Ovary (tissue), 7 donors: ENCODE measurements at regions not wholly inside any gene's neighbourhood (a gene's known extent, or its start where the extent isn't known, plus 50 kb on each side); places are given as distances from the start of the nearest gene placed in this dataset.
"Not testable (repeated sequence)": the region's sequence is repeated elsewhere in the genome, so short reads cannot be mapped to it uniquely, and the experiment has no call there.

ENCODE experiments used
- DNase-seq, 5 donors: peaks; one replicate each; pipeline ENCODE4 v3.0.0-alpha.2; 2019 to 2020
- H3K27ac ChIP-seq, 2 donors: fragments of 200-600 bp; one replicate each; pipeline versions ENCODE4 v1.5.1 to v1.8.0; 2019 to 2022
- H3K27me3 ChIP-seq: fragments of 200-600 bp; one replicate; pipeline ENCODE4 v1.8.0; 2022
- H3K36me3 ChIP-seq: fragments of 200-600 bp; sonication (generic); one replicate; pipeline ENCODE4 v1.5.1; 2019
- H3K4me1 ChIP-seq: one replicate; pipeline ENCODE4 v1.8.1; 2013; ENCODE audit warnings: mild to moderate bottlenecking, moderate library complexity; ENCODE audit not compliant: insufficient read depth
- H3K4me3 ChIP-seq: fragments of 200-600 bp; sonication (generic); one replicate; pipeline ENCODE4 v1.5.1; 2017
- H3K9me3 ChIP-seq, 2 donors: fragments of 200-600 bp in 1 of 2; sonication (generic) in 1 of 2; one replicate each; pipeline versions ENCODE4 v1.5.1 to v1.8.1; 2013 to 2019; ENCODE audit warnings: mild to moderate bottlenecking in 1 of 2, moderate library complexity in 1 of 2
- WGBS, 3 donors: extraction: QIAGEN DNeasy Blood & Tissue Kit in 1 of 3; methylation state at CpG; one replicate each; pipeline versions ENCODE4 v1.1.5 to v1.1.7; 2013 to 2017; 5-methylcytosine and 5-hydroxymethylcytosine counted together
- intact Hi-C, 4 donors: fragments of 100-400 bp; cut with DNase I; formaldehyde crosslinking; loops; one replicate each; pipeline versions ENCODE4 v1.11.0 to v1.15.1; 2022 to 2023
- donor health status: DM: no; HTN: no; CAD: no; lungs with moderate emphysema.
- donor health status: DM: no; HTN: no; CAD: no.
- donor health status: Bipolar disorder and iron deficiency.
- donor health status: DM: no; HTN: no; CAD: no.
- donor health status: DM: yes; HTN: yes; CAD: no.

DNA sequence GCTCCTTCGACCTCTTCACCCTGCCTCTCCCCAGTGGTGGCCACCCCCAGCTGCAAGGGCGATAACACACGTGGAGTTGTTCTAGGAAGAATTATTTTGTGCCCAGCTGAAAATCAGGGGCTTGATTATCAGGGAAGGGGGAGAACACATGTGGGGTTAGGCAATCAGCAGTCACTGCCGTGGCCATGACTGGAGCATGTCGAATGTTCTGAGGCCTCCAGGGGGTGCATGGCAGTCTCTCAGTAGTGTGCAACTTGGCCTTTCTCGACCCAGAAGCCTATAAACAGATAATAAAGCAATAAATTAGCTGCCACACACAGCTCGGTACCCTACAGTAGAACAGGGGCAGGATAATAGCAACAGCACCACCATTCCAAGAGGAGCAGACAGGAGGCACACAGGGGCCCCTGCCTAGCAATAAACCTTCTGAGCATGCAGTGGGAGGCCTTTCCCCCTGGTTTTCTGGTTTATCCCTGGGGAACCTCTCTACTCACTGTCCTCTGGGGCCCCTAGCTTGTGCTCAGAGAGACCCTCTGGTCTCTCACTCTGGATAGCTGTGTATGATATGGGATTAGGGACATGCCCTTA, 308.2 kb upstream of the PLGLB2 start:
- H3K27ac ChIP-seq, H3K4me3 ChIP-seq, H3K9me3 ChIP-seq, H3K36me3 ChIP-seq, H3K27me3 ChIP-seq, DNase-seq, H3K4me1 ChIP-seq, intact Hi-C loops: not testable (repeated sequence)
- 68% methylated on average over 7 of the region's 7 CpGs for WGBS, 3 donors

DNA sequence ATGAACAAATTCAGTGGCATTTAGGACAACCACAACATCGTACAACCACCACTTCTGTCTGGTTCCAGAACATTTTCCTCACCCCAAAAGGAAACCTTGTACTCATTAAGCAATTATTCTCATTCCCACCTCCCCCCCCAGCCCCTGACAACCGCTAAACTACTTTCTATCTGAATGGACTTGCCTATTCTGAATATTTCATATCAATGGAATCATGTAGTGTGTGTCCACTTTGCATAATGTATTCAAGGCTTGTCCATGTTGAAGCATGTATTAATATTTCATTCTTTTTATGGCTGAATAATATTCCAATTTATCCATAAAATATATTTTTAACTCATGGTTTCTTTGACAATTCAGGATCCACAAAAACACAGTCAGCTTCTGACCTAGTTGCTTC, 307.2 kb upstream of the PLGLB2 start:
- H3K36me3 ChIP-seq, DNase-seq, H3K4me3 ChIP-seq, H3K27ac ChIP-seq, H3K9me3 ChIP-seq, intact Hi-C loops, H3K27me3 ChIP-seq, H3K4me1 ChIP-seq: not testable (repeated sequence)
- 92 to 98% (median 96%) methylated on average over 2 of the region's 2 CpGs for WGBS, 3 donors

DNA sequence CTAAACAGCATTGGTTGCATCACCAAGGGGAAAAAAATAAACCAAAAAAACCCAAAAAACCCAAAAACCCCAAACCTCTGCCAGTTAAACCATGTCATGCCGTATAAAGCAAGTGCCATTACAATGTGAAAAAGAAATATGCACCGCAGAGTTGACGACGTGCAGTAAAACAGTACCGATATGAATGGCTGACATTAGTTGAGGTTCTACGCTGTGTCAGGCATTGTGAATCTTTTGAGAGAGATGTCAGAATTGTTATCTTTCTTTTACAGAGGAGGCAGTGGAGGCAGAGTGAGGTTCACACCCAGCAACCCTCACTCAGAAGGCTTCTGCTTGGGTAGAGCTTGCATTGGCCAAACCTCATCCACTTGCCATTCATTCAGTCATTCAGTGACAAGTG, 306.5 kb upstream of the PLGLB2 start:
- 90 to 94% (median 90%) methylated on average over 6 of the region's 6 CpGs for WGBS, 3 donors
- DNase-seq, H3K36me3 ChIP-seq, intact Hi-C loops, H3K4me1 ChIP-seq, H3K4me3 ChIP-seq, H3K27ac ChIP-seq, H3K27me3 ChIP-seq, H3K9me3 ChIP-seq: not testable (repeated sequence)

DNA sequence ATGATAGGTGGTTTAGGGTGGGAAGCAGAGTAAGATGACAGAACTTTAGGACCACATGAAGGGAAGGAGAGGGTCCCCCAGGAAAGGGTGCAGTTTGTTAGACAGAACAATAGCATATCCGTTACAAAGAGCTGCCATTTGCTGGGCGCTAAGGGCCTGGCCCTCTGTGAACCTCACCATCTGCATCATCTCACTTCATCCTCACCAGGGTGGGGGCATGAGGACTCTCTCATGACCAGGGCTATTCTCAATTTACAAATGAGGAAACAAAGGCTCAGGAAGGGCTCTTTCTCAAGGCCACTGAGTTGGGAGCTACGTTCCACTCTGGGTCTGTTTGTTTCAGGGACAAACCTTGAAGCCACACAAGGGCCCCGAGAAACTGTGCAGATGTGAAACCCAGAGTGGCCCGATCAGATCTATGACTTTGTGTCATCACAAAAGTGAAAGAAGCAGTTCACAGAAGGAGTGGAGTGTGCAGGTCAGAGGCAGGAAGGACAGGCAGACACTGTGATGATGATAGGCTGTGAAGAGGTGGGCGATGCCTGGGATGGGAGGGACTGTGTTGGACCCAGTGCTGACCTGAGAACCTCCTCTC, 304.8 kb upstream of the PLGLB2 start:
- intact Hi-C loops, DNase-seq, H3K9me3 ChIP-seq, H3K27me3 ChIP-seq, H3K27ac ChIP-seq, H3K4me1 ChIP-seq, H3K36me3 ChIP-seq, H3K4me3 ChIP-seq: not testable (repeated sequence)
- 77 to 91% (median 77%) methylated on average over 5 of the region's 6 CpGs for WGBS, 3 donors

DNA sequence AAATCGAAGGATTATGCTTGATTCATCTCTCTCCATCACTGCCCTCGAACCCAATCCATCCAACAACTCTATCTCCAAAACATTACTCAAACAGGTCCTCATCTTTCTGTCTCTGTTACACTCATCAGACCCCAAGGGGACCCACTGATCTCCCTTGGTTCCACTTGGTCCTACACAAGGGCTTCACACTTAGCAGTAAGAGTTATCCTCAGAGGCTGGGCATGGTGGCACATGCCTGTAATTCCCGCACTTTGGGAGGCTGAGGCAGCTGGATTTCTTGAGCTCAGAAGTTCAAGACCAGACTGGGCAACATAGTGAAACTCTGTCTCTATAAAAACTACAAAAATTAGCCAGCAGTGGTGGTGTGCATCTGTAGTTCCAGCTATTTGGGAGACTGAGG, 302.9 kb upstream of the PLGLB2 start:
- intact Hi-C loops, H3K9me3 ChIP-seq, H3K27me3 ChIP-seq, H3K36me3 ChIP-seq, H3K27ac ChIP-seq, H3K4me1 ChIP-seq, DNase-seq, H3K4me3 ChIP-seq: not testable (repeated sequence)
- WGBS, 3 donors = 71 to 84% (median 81%) methylated on average over 3 of the region's 3 CpGs

DNA sequence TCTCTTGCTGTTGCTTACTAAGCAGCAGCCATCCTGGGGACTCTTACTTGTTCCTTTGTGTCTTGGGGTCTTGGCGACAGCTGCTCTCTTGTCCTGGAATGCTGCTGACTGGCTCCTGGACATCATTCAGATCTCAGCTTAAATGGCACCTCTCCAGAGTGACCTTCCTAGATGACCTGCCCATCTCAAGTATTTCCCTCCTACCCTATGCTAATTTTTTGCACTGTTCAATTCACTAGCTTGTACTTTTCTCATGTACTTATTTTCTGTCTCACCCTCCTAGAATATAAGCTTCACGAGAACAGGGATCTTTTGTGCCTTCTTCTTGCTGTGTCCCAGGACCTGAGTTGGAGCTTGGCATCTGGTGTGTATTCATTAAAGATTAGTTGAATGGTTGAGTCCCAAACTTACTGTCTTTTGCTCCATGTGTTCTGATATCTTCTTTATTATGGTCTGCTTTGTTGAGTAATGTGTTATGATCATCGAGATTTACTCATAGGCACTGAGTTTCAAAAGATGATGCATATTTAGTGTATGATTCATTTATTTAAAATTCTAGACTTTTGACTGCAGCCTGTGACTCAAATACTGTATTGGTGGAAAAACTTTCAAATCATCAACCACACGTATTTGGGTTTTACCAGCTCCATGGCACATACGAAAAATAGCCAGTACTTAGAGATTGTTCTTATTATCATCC, 302.1 kb upstream of the PLGLB2 start:
- not testable (repeated sequence) for H3K4me3 ChIP-seq
- WGBS, 3 donors = 25 to 63% (median 43%) methylated on average over 2 to 3 of the region's 5 CpGs

DNA sequence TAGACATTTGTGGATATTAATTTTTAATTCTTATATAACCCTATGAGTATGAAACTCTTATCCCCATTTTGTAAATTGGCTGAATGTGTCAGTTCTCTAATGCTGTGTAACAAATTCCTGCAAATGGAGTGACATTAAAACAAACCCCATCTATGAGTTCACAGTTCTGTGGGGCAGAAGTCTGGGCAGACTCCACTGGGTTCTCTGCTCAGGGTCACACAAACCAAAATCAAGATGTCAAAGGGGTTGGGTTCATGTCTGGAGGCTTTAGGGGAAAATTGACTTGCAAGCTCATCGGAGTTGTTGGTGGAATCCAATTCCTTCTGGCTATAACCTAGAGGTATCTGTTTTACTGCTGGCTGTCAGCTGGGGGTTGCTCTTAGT, 301.6 kb upstream of the PLGLB2 start:
- not testable (repeated sequence) for DNase-seq

More for the DNA sequence above, 302.1 kb upstream of the PLGLB2 start:
- DNase-seq, H3K4me1 ChIP-seq, H3K27me3 ChIP-seq, H3K27ac ChIP-seq, intact Hi-C loops, H3K9me3 ChIP-seq, H3K36me3 ChIP-seq: not testable (repeated sequence)

DNA sequence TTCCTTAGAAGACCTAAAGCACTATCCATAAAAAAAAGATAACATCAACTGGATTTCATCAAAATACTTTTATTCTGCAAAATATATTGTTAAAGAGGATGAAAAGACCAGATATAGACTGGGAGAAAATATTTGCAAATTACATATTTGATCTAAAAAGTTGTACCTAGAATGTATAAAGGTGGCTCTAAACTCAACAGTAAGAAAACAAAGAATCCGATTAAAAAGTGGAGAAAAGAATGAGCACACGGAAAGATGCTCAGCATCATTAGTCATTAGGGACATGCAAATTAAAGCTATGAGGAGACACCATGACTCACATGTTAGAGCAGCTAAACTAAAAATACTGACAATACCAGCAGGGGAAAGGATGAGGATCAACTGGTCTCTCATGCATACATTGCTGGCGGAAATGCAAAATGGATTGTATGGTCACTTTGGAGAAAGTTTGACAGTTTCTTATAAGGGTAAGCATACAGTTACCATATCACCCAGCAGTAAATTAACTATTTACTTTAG, 298.4 kb upstream of the PLGLB2 start:
- intact Hi-C loops, H3K4me3 ChIP-seq, H3K9me3 ChIP-seq, H3K4me1 ChIP-seq, H3K27ac ChIP-seq, H3K27me3 ChIP-seq, H3K36me3 ChIP-seq, DNase-seq: not testable (repeated sequence)
- WGBS, 3 donors = 71 to 79% (median 78%) methylated on average over 2 of the region's 3 CpGs

More for the DNA sequence above, 301.6 kb upstream of the PLGLB2 start:
- H3K9me3 ChIP-seq, H3K36me3 ChIP-seq, H3K4me1 ChIP-seq, intact Hi-C loops, H3K27ac ChIP-seq, H3K4me3 ChIP-seq, H3K27me3 ChIP-seq: not testable (repeated sequence)
- WGBS, 3 donors = 63% methylated on average over 1 of the region's 1 CpG; no CpG with 5 or more reads in 2 of the 3 donors

DNA sequence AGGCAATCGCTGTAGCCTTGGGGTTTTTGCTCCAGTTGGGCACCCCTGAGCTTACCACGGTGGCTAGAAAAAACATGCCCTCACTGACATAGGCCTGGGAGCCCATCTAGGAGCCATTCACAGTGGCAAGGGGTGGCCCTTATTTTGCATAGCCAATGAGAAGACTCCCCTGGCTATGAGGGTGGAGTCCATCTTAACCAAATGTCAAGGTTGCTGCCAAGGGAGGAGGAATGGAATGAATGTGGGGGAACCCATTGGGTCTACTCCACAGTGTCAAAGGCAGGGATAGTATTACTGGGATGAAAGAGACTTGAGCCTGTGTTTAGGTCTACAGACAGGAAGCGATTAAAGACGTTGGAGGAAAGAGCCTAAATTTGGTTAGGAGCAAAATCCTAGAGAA, 295.7 kb upstream of the PLGLB2 start:
- H3K9me3 ChIP-seq, DNase-seq, H3K27me3 ChIP-seq, H3K4me1 ChIP-seq, H3K36me3 ChIP-seq, intact Hi-C loops, H3K27ac ChIP-seq, H3K4me3 ChIP-seq: not testable (repeated sequence)
- WGBS, 3 donors = 70 to 78% (median 73%) methylated on average over 4 of the region's 4 CpGs

DNA sequence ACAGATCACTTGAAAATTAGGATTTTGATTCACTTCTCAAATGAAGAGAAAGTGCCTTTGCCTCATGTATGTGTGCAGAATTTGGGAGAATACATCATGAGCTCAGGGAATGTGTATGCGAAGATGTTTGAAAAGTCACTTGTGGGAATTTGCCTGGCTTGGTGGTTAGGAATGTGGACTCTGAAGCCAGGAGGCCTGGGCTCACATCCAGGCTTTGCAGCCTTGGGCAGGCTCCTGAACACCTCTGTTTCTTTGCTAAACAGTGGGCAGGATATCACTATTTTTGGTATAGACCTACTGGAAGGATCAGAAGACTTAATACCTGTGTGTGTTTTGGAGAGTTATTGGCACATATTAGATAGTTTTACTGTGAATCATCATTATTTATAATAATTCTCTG, 295.0 kb upstream of the PLGLB2 start:
- DNase-seq = peak in 1 of 5 donors; percentile 26
- H3K36me3 ChIP-seq, H3K27me3 ChIP-seq, H3K4me1 ChIP-seq, H3K27ac ChIP-seq, intact Hi-C loops, H3K9me3 ChIP-seq, H3K4me3 ChIP-seq: not testable (repeated sequence)
- WGBS, 3 donors = 0 to 14% (median 8%) methylated on average over 1 of the region's 1 CpG

DNA sequence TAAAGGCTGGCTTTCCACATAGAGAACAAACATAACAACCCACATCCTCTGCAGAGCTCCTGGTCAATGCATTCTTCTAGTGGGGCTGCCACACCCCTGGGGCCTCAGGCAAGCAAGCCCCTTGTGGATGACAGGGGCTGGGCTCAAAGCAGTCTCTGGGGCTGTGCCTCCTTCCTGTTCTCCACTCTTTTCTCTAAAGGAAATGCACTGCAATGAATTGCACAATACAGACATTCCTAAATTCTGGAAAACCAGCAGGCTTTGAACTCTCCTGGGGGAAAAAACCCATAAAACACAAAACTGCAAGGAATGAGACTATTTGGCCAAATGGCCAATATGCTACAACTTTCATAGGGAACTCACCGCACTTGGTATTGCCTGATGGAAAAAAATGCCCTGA, 293.9 kb upstream of the PLGLB2 start:
- H3K4me3 ChIP-seq, H3K27me3 ChIP-seq, H3K36me3 ChIP-seq, intact Hi-C loops, H3K27ac ChIP-seq, H3K4me1 ChIP-seq, DNase-seq, H3K9me3 ChIP-seq: not testable (repeated sequence)
- 9 to 35% (median 16%) methylated on average over 1 of the region's 1 CpG for WGBS, 3 donors

DNA sequence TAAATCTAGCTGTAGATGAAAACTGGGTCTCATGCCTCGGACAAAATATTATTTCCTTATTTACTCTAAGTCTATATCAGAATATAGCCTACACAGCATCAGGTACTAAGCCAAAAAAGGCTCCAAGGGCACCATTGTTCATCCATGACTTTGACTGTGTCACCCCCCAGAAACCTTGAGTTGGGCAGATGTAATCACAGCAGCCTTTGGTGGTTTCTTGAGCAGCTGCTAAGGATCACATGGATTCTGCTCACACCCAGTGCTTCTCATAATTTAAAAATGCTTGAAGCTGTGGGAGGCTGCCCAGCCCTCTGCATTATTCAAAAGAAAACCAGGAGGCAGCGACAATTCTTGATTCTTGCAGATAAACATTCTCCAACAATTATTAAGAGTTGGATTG, 293.5 kb upstream of the PLGLB2 start:
- H3K9me3 ChIP-seq, DNase-seq, H3K27ac ChIP-seq, H3K4me1 ChIP-seq, H3K36me3 ChIP-seq, intact Hi-C loops, H3K27me3 ChIP-seq, H3K4me3 ChIP-seq: not testable (repeated sequence)
- WGBS, 3 donors = 3 to 24% (median 8%) methylated on average over 2 of the region's 2 CpGs
